ENCODE measurements at regions not wholly inside any gene's neighbourhood (a gene's known extent, or its start where the extent isn't known, plus 50 kb on each side); places are given as distances from the start of the nearest gene placed in this dataset.

- Histone ChIP-seq H3K9me3 (no peaks in the 10 kb centered on the region), H3K4me1 (ENCODE audit: insufficient read depth) (no peaks in the 10 kb centered on the region), H3K4me3 (no peak overlapping the region), H3K27me3 (no peaks in the 10 kb centered on the region), H3K36me3 (no peaks in the 10 kb centered on the region), H3K27ac (no peak overlapping the region)
- TF ChIP-seq EP300 (IDR thresholded peaks at IDR 0.05), result no peak
- TF ChIP-seq CTCF (IDR thresholded peaks at IDR 0.05), result no peak
- intact Hi-C loops (cut with DNase I), result no loop called here
- DNase-seq, result no peak
Observed at GRCh38 chr2:200159357-200159707, 147.2 kb upstream of the SPATS2L start.

DNA sequence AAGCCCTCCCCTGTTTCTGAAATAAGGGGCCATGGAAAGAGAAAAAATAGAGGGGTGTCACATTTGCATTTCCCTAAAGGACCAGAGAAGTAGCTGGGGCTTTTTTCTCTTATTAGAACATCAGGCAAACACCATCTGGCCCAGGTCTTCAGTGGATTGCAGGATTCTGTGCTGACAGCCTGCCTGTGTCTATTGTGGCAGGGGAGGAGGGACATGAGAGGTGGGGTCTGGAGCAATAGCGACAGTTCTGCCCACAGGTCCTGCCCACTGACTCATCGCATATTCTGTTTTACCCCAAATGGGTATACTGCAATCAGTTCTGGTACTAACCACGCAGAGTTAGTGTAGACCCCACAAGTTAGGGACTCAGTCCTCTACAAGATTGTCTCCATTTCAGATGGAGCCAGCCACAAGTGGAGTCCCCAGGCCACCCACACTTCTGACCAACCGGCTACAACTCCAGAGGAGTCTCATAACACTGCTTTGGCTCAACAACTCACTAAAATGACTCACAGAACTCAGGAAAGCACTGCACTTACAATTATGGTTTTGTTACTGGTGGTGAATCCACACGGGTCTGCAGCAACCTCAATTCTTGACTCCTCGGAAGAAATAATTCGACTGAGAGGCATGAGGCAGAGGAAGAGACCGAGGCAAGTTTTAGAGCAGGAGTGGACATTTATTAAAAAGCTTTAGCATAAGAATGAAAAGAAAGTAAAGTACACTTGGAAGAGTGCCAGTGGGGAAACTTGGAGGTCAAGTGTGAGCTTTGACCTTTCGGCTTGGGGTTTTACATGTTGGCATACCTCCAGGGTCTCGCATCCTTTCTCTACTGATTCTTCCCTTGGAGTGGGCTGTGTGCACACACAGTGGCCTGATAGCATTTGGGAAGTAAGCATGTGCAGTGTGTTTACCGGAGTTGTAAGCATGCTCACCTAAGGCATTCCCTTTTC lies 146.4 kb upstream of the SPATS2L start:
- no peak overlapping the region for H3K27ac ChIP-seq
- no peaks in the 10 kb centered on the region for H3K27me3 ChIP-seq
- no peaks in the 10 kb centered on the region for H3K9me3 ChIP-seq
- TF ChIP-seq CTCF (IDR thresholded peaks at IDR 0.05) (no peak), POLR2A (IDR thresholded peaks at IDR 0.05) (no peak), EP300 (IDR thresholded peaks at IDR 0.05) (no peak)
- no peak overlapping the region for H3K4me3 ChIP-seq
- no peaks in the 10 kb centered on the region for H3K4me1 ChIP-seq (ENCODE audit: insufficient read depth)
- H3K36me3 ChIP-seq, result no peaks in the 10 kb centered on the region
- WGBS, 3 donors, result 83 to 87% (median 85%) methylated on average over 11 of the region's 11 CpGs
- intact Hi-C loops (cut with DNase I), result no loop called here
- no peak for DNase-seq

DNA sequence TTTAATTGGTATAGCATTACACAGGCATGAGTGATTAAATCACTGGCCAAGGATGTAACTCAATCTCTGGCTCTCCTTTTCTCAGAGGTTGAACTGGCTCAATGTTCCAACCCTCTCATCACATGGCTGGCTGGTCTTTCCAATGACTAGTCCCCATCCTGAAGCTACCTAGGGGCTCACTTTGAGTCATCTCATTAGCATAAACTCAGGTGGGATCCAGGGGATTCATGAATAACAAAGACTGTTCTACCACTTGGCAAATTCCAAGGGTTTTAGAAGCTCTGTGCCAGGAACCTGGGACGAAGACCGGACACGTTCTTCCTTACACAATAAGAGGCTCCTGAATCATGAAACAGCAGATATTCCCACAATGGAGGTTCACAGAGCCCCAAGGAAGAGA lies 145.0 kb upstream of the SPATS2L start:
- H3K27me3 ChIP-seq, result no peaks in the 10 kb centered on the region
- no peak overlapping the region for H3K27ac ChIP-seq
- no peaks in the 10 kb centered on the region for H3K36me3 ChIP-seq
- 95 to 97% (median 95%) methylated on average over 3 of the region's 3 CpGs for WGBS, 3 donors
- intact Hi-C loops (cut with DNase I), result no loop called here
- no peak for TF ChIP-seq CTCF (IDR thresholded peaks at IDR 0.05)
- no peak for TF ChIP-seq POLR2A (IDR thresholded peaks at IDR 0.05)
- no peak for DNase-seq
- peaks cover 0 to 7% of the 10 kb centered on the region in 2 donors for H3K9me3 ChIP-seq
- H3K4me3 ChIP-seq, result no peak overlapping the region
- H3K4me1 ChIP-seq (ENCODE audit: insufficient read depth), result no peaks in the 10 kb centered on the region

DNA sequence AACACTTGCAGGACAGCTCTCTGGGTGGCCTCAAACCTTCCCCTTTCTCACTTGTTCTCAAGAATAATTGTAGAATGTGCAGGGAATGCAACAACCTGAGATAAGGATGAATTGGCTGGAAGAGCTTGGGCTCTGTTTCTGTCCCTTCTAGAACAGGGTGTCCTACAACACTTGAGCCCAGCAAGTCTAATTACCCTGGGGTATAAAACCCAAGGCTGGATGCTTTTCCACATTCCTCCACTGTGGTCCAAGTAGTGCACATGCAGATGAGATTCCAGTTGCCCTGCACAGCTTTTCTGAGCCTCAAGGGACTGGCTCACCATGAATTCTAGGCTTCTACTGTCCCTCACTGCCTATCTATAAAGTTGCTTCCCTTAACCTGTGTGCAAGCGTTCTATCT lies 140.8 kb upstream of the SPATS2L start:
- Histone ChIP-seq H3K4me1 (ENCODE audit: insufficient read depth) (no peaks in the 10 kb centered on the region), H3K27ac (no peak overlapping the region), H3K4me3 (no peak overlapping the region), H3K9me3 (peaks cover 0 to 7% of the 10 kb centered on the region in 2 donors), H3K36me3 (no peaks in the 10 kb centered on the region), H3K27me3 (no peaks in the 10 kb centered on the region)
- 92 to 96% (median 96%) methylated on average over 1 of the region's 1 CpG for WGBS, 3 donors
- DNase-seq, result no peak
- no peak for TF ChIP-seq EP300 (IDR thresholded peaks at IDR 0.05)
- no peak for TF ChIP-seq CTCF (IDR thresholded peaks at IDR 0.05)
- TF ChIP-seq POLR2A (IDR thresholded peaks at IDR 0.05), result no peak
- intact Hi-C loops (cut with DNase I), result no loop called here
